ENCODE measurements at regions not wholly inside any gene's neighbourhood (a gene's known extent, or its start where the extent isn't known, plus 50 kb on each side); places are given as distances from the start of the nearest gene placed in this dataset.

DNA sequence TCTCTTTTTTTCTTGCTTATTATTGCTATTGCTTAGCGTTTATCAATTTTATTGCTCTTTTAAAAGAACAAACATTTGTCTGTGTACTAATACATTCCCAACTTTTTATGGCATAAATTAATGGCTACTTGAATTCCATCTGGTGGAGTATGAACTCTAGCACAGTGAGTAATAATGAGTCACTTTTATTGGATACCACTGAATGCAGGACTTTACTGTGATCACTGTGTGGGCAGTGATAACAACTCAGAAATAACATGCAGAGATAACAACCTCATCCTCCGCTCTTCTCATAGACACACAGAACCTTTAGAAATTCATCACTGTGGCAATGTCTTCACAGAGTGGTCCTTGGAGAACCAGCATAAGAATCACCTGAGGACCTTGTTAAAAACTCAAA is 139.5 kb upstream of the PRNP start:
- DNase-seq (ENCODE audit: low read depth) = peak; percentile 89
- no peak overlapping the region for H3K4me3 ChIP-seq (ENCODE audit: control insufficient read depth, low read depth, low read length)
- TF ChIP-seq CTCF (conservative IDR thresholded peaks at IDR 0.05; ENCODE audit: control insufficient read depth, insufficient read depth, low read depth, low read length) = no peak

DNA sequence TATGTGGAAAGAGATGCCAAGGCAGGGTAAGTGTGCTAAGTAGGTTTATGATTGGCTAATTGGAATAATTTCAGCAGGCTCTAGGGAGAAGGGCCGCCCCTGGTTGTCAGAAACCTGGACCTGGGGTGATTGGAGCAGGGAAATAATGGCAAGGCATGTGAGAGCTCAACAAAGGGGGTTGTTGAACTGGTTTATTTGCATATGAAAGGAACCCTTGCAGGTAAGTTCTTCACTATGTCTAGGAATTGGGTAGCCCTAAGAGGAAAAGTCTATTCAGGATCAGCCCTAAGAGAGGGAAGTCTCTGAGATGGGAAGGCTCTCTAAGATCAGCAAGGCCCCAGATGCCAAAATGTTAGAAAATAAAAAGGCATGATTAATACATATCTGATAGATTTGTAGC is 139.9 kb upstream of the PRNP start:
- TF ChIP-seq CTCF (conservative IDR thresholded peaks at IDR 0.05; ENCODE audit: control insufficient read depth, insufficient read depth, low read depth, low read length) = no peak
- no peak overlapping the region for H3K4me3 ChIP-seq (ENCODE audit: control insufficient read depth, low read depth, low read length)
- DNase-seq (ENCODE audit: low read depth) = no peak

GRCh38 chr20:4545526-4545925 is 140.7 kb upstream of the PRNP start:
- H3K4me3 ChIP-seq (ENCODE audit: control insufficient read depth, low read depth, low read length) = no peak overlapping the region
- TF ChIP-seq CTCF (conservative IDR thresholded peaks at IDR 0.05; ENCODE audit: control insufficient read depth, insufficient read depth, low read depth, low read length) = no peak

DNA sequence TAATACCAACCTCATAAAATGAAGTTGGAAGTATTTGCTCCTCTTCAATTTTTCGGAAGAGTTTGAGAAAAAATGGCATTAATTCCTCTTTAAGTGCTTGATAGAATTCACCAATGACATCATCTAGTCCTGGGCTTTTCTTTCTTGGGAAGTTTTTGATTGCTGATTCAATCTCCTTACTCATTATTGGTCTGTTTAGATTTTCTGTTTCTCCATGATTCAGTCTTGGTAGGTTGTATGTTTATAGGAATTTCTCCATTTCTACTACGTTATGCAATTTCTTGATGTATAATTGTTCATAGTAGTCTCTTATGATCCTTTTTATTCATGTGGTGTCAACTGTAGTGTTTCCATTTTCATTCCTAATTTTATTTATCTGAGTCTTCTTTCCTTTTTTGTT is 141.5 kb upstream of the PRNP start:
- no peak overlapping the region for H3K4me3 ChIP-seq (ENCODE audit: control insufficient read depth, low read depth, low read length)
- peak; percentile 89 for DNase-seq (ENCODE audit: low read depth)
- no peak for TF ChIP-seq CTCF (conservative IDR thresholded peaks at IDR 0.05; ENCODE audit: control insufficient read depth, insufficient read depth, low read depth, low read length)

More at GRCh38 chr20:4545526-4545925, 140.7 kb upstream of the PRNP start:
- DNase-seq (ENCODE audit: low read depth) = peak; percentile 61

- H3K4me3 ChIP-seq (ENCODE audit: control insufficient read depth, low read depth, low read length) = no peak overlapping the region
- no peak for TF ChIP-seq CTCF (conservative IDR thresholded peaks at IDR 0.05; ENCODE audit: control insufficient read depth, insufficient read depth, low read depth, low read length)
- no peak for DNase-seq (ENCODE audit: low read depth)
Observed at GRCh38 chr20:4542270-4542669, 144.0 kb upstream of the PRNP start.

GRCh38 chr20:4534315-4534714 is 151.9 kb upstream of the PRNP start:
- DNase-seq (ENCODE audit: low read depth) = peak; percentile 25
- H3K4me3 ChIP-seq (ENCODE audit: control insufficient read depth, low read depth, low read length) = no peak overlapping the region
- TF ChIP-seq CTCF (conservative IDR thresholded peaks at IDR 0.05; ENCODE audit: control insufficient read depth, insufficient read depth, low read depth, low read length) = no peak
